ENCODE measurements at regions not wholly inside any gene's neighbourhood (a gene's known extent, or its start where the extent isn't known, plus 50 kb on each side); places are given as distances from the start of the nearest gene placed in this dataset.

- no peak for TF ChIP-seq CTCF (IDR thresholded peaks at IDR 0.05)
- TF ChIP-seq POLR2AphosphoS5 (IDR thresholded peaks at IDR 0.05; ENCODE audit: low read depth, low read length), result no peak
- TF ChIP-seq TCF7L2 (IDR thresholded peaks at IDR 0.05; ENCODE audit: low read depth, low read length), result no peak
- TF ChIP-seq SIN3A (IDR thresholded peaks at IDR 0.05; ENCODE audit: borderline replicate concordance, insufficient read depth, low read depth, low read length), result no peak
Measured at GRCh38 chr6:94570581-94570980, 1006.8 kb upstream of the MANEA start.
